Lower leg skin (tissue), 4 donors: ENCODE measurements at regions not wholly inside any gene's neighbourhood (a gene's known extent, or its start where the extent isn't known, plus 50 kb on each side); places are given as distances from the start of the nearest gene placed in this dataset.
"Not testable (repeated sequence)": the region's sequence is repeated elsewhere in the genome, so short reads cannot be mapped to it uniquely, and the experiment has no call there.

ENCODE experiments used
- DNase-seq, 2 donors: peaks; one replicate each; pipeline ENCODE4 v3.0.0-alpha.2; 2019; ENCODE audit warnings: low spot score in 2 of 2
- H3K4me3 ChIP-seq: fragments of 200-600 bp; sonication (generic); 2 replicates; pipeline ENCODE4 v1.5.1; 2017; ENCODE audit warnings: mild to moderate bottlenecking, low read depth; ENCODE audit not compliant: poor library complexity, severe bottlenecking
- POLR2A ChIP-seq, 2 donors: fragments of 450-650 bp; IDR thresholded peaks; one replicate each; pipeline ENCODE4 v1.6.1; 2016 to 2017; ENCODE audit warnings: antibody characterized with exemption in 2 of 2, mild to moderate bottlenecking in 1 of 2, moderate library complexity in 1 of 2
- WGBS, 2 donors: methylation state at CpG; one replicate each; pipeline ENCODE4 v1.1.5; 2018; 5-methylcytosine and 5-hydroxymethylcytosine counted together
- intact Hi-C: fragments of 100-400 bp; cut with DNase I; formaldehyde crosslinking; loops from one replicate; pipeline ENCODE4 v1.15.0; 2023; ENCODE audit warnings: low total_unique reads
- TF ChIP-seq, protein P1 (sequence below), 3 donors: fragments of 450-650 bp; IDR thresholded peaks; one replicate each; pipeline ENCODE4 v1.5.1; 2016; ENCODE audit warnings: antibody characterized with exemption in 3 of 3, mild to moderate bottlenecking in 3 of 3, moderate library complexity in 2 of 3

GRCh38 chrY:19567051-19567921 is 177.2 kb downstream of the KDM5D start:
- peak in 1 of 2 donors; percentile 93 for DNase-seq
- 1% methylated on average over 40 of the region's 53 CpGs; no CpG with 5 or more reads in 1 of the 2 donors for WGBS, 2 donors
- intact Hi-C loops = no loop called here

DNA sequence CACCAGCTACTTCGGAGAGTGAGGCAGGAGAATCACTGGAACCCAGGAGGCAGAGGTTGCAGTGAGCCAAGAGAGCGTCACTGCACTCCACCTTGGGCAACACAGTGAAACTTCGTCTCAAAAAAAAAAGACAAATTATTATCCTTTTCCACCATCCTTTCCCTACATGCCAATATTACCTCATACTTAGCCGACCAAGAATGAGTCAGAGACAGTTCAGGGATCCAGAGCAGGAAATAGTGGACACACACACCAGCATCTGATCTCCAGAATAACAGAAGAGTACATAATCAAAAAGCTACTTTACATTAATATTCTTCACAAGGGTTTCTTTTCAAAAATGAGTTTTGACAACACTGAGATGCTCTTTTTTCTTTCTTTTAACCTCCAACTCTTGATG is 185.4 kb downstream of the KDM5D start:
- H3K4me3 ChIP-seq = no peak overlapping the region
- 85% methylated on average over 4 of the region's 4 CpGs; no CpG with 5 or more reads in 1 of the 2 donors for WGBS, 2 donors
- TF ChIP-seq, protein P1, sequence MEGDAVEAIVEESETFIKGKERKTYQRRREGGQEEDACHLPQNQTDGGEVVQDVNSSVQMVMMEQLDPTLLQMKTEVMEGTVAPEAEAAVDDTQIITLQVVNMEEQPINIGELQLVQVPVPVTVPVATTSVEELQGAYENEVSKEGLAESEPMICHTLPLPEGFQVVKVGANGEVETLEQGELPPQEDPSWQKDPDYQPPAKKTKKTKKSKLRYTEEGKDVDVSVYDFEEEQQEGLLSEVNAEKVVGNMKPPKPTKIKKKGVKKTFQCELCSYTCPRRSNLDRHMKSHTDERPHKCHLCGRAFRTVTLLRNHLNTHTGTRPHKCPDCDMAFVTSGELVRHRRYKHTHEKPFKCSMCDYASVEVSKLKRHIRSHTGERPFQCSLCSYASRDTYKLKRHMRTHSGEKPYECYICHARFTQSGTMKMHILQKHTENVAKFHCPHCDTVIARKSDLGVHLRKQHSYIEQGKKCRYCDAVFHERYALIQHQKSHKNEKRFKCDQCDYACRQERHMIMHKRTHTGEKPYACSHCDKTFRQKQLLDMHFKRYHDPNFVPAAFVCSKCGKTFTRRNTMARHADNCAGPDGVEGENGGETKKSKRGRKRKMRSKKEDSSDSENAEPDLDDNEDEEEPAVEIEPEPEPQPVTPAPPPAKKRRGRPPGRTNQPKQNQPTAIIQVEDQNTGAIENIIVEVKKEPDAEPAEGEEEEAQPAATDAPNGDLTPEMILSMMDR (IDR thresholded peaks at IDR 0.05) = no peak
- no peak for TF ChIP-seq POLR2A (IDR thresholded peaks at IDR 0.05)
- DNase-seq = no peak
- intact Hi-C loops = no loop called here

More at GRCh38 chrY:19567051-19567921, 177.2 kb downstream of the KDM5D start:
- peak overlapping the region; percentile 52 for H3K4me3 ChIP-seq
- no peak for TF ChIP-seq POLR2A (IDR thresholded peaks at IDR 0.05)
- TF ChIP-seq, protein P1 (IDR thresholded peaks at IDR 0.05) = no peak

- H3K4me3 ChIP-seq = no peak overlapping the region
- intact Hi-C loops = no loop called here
- TF ChIP-seq POLR2A (IDR thresholded peaks at IDR 0.05) = no peak
- TF ChIP-seq, protein P1 (IDR thresholded peaks at IDR 0.05) = no peak
- 47% methylated on average over 13 of the region's 18 CpGs; no CpG with 5 or more reads in 1 of the 2 donors for WGBS, 2 donors
- DNase-seq = no peak
Observed at GRCh38 chrY:19549671-19550466, 194.7 kb downstream of the KDM5D start.

DNA sequence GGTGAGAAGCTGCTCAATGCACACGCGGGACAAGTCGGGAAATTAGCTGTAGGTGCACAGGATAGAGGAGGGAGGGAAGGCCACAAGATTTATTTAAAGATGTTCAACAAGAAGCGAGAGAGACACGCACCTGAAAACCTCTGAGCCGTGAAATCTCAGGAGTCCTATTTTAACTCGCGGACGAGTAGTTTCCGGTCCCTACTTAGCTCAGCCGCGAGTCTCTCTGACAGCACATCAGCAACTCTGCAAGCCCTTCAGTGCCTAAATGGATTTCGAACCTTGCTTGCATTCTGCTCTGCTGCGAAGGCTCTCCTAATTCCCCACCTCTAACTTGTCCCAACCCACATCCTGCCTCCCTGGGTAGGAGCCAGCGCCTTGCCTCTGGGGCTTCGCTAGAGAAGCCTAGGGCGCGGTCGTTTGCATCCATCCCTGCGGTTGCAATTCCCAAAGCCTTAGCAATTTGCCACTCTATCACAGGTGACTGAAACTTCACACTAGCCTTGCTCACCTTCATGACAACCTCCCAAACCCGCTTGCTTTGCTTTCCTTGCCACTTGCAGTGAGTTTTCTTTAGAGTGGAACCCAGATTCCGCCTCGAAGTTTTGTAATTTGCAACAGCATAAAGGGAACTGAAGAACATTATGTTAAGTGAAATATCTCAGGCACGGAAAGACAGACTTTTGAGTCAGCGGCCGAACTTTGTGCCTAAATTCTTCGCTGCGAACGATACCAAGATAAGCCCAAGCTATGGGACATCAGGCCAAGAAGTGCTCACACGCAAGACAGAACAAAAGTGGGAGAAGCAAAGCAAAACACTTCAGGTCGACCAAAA is 202.8 kb downstream of the KDM5D start:
- 50% methylated on average over 23 of the region's 31 CpGs; no CpG with 5 or more reads in 1 of the 2 donors for WGBS, 2 donors
- DNase-seq = no peak
- H3K4me3 ChIP-seq = no peak overlapping the region
- TF ChIP-seq POLR2A (IDR thresholded peaks at IDR 0.05) = no peak
- TF ChIP-seq, protein P1 (IDR thresholded peaks at IDR 0.05) = no peak
- intact Hi-C loops = no loop called here

- WGBS, 2 donors = 100% methylated on average over 4 of the region's 14 CpGs; no CpG with 5 or more reads in 1 of the 2 donors
- intact Hi-C loops, H3K4me3 ChIP-seq: not testable (repeated sequence)
Observed at GRCh38 chrY:19535697-19536096, 208.8 kb downstream of the KDM5D start.

More at GRCh38 chrY:19535697-19536096, 208.8 kb downstream of the KDM5D start:
- not testable (repeated sequence) for DNase-seq
